Memory B cell (primary cell): ENCODE measurements at regions not wholly inside any gene's neighbourhood (a gene's known extent, or its start where the extent isn't known, plus 50 kb on each side); places are given as distances from the start of the nearest gene placed in this dataset.
A peak's percentile ranks its signal among the peaks of the same experiment; 100 is the strongest.

Experiments used
- ATAC-seq: fragments of 150-1000 bp; cut with Tn5 transposase; 2 replicates; pipeline ENCODE4 v1.10.0; 2021; ENCODE audit warnings: low read depth, mild to moderate bottlenecking, moderate library complexity
- DNase-seq, 2 donors: peaks; one replicate each; pipeline ENCODE4 v3.0.0; 2022; ENCODE audit warnings: low spot score in 2 of 2
- H3K27ac Mint-ChIP-seq: one replicate; pipeline ENCODE4 v1.8.0; 2022; ENCODE audit warnings: mild to moderate bottlenecking, moderate library complexity, mixed read lengths
- H3K27me3 Mint-ChIP-seq: one replicate; pipeline ENCODE4 v1.8.0; 2022; ENCODE audit warnings: mixed read lengths
- H3K36me3 Mint-ChIP-seq: one replicate; pipeline ENCODE4 v1.8.0; 2022; ENCODE audit warnings: mild to moderate bottlenecking, mixed read lengths
- H3K4me1 Mint-ChIP-seq: one replicate; pipeline ENCODE4 v1.8.0; 2022; ENCODE audit warnings: mixed read lengths
- H3K4me3 Mint-ChIP-seq: one replicate; pipeline ENCODE4 v1.8.0; 2022; ENCODE audit warnings: mild to moderate bottlenecking, moderate library complexity, mixed read lengths
- H3K9me3 Mint-ChIP-seq: one replicate; pipeline ENCODE4 v1.8.0; 2022; ENCODE audit warnings: mixed read lengths

GRCh38 chr22:19622061-19622441 is 92.3 kb upstream of the SEPTIN5 start:
- Mint-ChIP-seq H3K4me1 (peaks cover 32% of the 10 kb centered on the region), H3K27ac (peak overlapping the region; percentile 62), H3K36me3 (no peaks in the 10 kb centered on the region), H3K27me3 (peaks cover 7% of the 10 kb centered on the region), H3K9me3 (no peaks in the 10 kb centered on the region), H3K4me3 (peak overlapping the region; percentile 71)
- DNase-seq (peak; percentile 51 to 58), ATAC-seq (peak; percentile 79)

GRCh38 chr22:19625331-19626041 is 88.8 kb upstream of the SEPTIN5 start:
- Mint-ChIP-seq H3K27me3 (peaks cover 15% of the 10 kb centered on the region), H3K27ac (no peak overlapping the region), H3K36me3 (no peaks in the 10 kb centered on the region), H3K4me3 (no peak overlapping the region), H3K9me3 (no peaks in the 10 kb centered on the region), H3K4me1 (peaks cover 21% of the 10 kb centered on the region)
- ATAC-seq (no peak), DNase-seq (no peak)

- no peaks in the 10 kb centered on the region for H3K9me3 Mint-ChIP-seq
- H3K27me3 Mint-ChIP-seq = peaks cover 14% of the 10 kb centered on the region
- H3K27ac Mint-ChIP-seq = no peak overlapping the region
- H3K36me3 Mint-ChIP-seq = no peaks in the 10 kb centered on the region
- DNase-seq = no peak
- ATAC-seq = no peak
- no peak overlapping the region for H3K4me3 Mint-ChIP-seq
- peaks cover 20% of the 10 kb centered on the region for H3K4me1 Mint-ChIP-seq
Observed at GRCh38 chr22:19626042-19626587, 88.2 kb upstream of the SEPTIN5 start.

- peaks cover 14% of the 10 kb centered on the region for H3K27me3 Mint-ChIP-seq
- no peak for DNase-seq
- H3K36me3 Mint-ChIP-seq = no peaks in the 10 kb centered on the region
- H3K27ac Mint-ChIP-seq = no peak overlapping the region
- no peaks in the 10 kb centered on the region for H3K9me3 Mint-ChIP-seq
- H3K4me3 Mint-ChIP-seq = no peak overlapping the region
- H3K4me1 Mint-ChIP-seq = peaks cover 14% of the 10 kb centered on the region
- no peak for ATAC-seq
Observed at GRCh38 chr22:19626666-19627065, 87.6 kb upstream of the SEPTIN5 start.

GRCh38 chr22:19628038-19628776 is 86.1 kb upstream of the SEPTIN5 start:
- ATAC-seq (no peak), DNase-seq (no peak)
- Mint-ChIP-seq H3K27me3 (peaks cover 16% of the 10 kb centered on the region), H3K36me3 (no peaks in the 10 kb centered on the region), H3K9me3 (no peaks in the 10 kb centered on the region), H3K4me3 (no peak overlapping the region), H3K4me1 (peaks cover 3% of the 10 kb centered on the region), H3K27ac (no peak overlapping the region)

- Mint-ChIP-seq H3K27me3 (peaks cover 16% of the 10 kb centered on the region), H3K27ac (no peak overlapping the region), H3K36me3 (no peaks in the 10 kb centered on the region), H3K9me3 (no peaks in the 10 kb centered on the region), H3K4me1 (peaks cover 3% of the 10 kb centered on the region), H3K4me3 (no peak overlapping the region)
- ATAC-seq = no peak
- DNase-seq = no peak
Observed at GRCh38 chr22:19629331-19629719, 85.0 kb upstream of the SEPTIN5 start.

- Mint-ChIP-seq H3K9me3 (no peaks in the 10 kb centered on the region), H3K4me3 (no peak overlapping the region), H3K36me3 (no peaks in the 10 kb centered on the region), H3K4me1 (peaks cover 3% of the 10 kb centered on the region), H3K27ac (no peak overlapping the region), H3K27me3 (peaks cover 16% of the 10 kb centered on the region)
- ATAC-seq (peak; percentile 98), DNase-seq (peak; percentile 87 to 89)
Observed at GRCh38 chr22:19629720-19630419, 84.4 kb upstream of the SEPTIN5 start.

GRCh38 chr22:19630614-19631013 is 83.7 kb upstream of the SEPTIN5 start:
- DNase-seq (no peak), ATAC-seq (no peak)
- Mint-ChIP-seq H3K4me3 (no peak overlapping the region), H3K27me3 (peaks cover 16% of the 10 kb centered on the region), H3K27ac (no peak overlapping the region), H3K4me1 (peaks cover 3% of the 10 kb centered on the region), H3K9me3 (no peaks in the 10 kb centered on the region), H3K36me3 (no peaks in the 10 kb centered on the region)

GRCh38 chr22:19631899-19632667 is 82.2 kb upstream of the SEPTIN5 start:
- DNase-seq = no peak
- ATAC-seq = peak; percentile 34
- Mint-ChIP-seq H3K27me3 (peaks cover 12% of the 10 kb centered on the region), H3K36me3 (no peaks in the 10 kb centered on the region), H3K27ac (no peak overlapping the region), H3K4me1 (peaks cover 3% of the 10 kb centered on the region), H3K4me3 (no peak overlapping the region), H3K9me3 (no peaks in the 10 kb centered on the region)

- no peak overlapping the region for H3K27ac Mint-ChIP-seq
- H3K27me3 Mint-ChIP-seq = peaks cover 12% of the 10 kb centered on the region
- no peaks in the 10 kb centered on the region for H3K36me3 Mint-ChIP-seq
- no peaks in the 10 kb centered on the region for H3K9me3 Mint-ChIP-seq
- DNase-seq = no peak
- no peak for ATAC-seq
- H3K4me1 Mint-ChIP-seq = peaks cover 3% of the 10 kb centered on the region
- no peak overlapping the region for H3K4me3 Mint-ChIP-seq
Observed at GRCh38 chr22:19632668-19633148, 81.6 kb upstream of the SEPTIN5 start.

GRCh38 chr22:19634226-19634975 is 79.9 kb upstream of the SEPTIN5 start:
- Mint-ChIP-seq H3K36me3 (no peaks in the 10 kb centered on the region), H3K27me3 (peaks cover 6% of the 10 kb centered on the region), H3K9me3 (no peaks in the 10 kb centered on the region), H3K27ac (no peak overlapping the region), H3K4me3 (no peak overlapping the region), H3K4me1 (peaks cover 3% of the 10 kb centered on the region)
- ATAC-seq (no peak), DNase-seq (no peak)

- DNase-seq (no peak), ATAC-seq (no peak)
- no peak overlapping the region for H3K27ac Mint-ChIP-seq
- H3K36me3 Mint-ChIP-seq = no peaks in the 10 kb centered on the region
- H3K9me3 Mint-ChIP-seq = no peaks in the 10 kb centered on the region
- H3K4me3 Mint-ChIP-seq = no peak overlapping the region
- peaks cover 12% of the 10 kb centered on the region for H3K27me3 Mint-ChIP-seq
- no peaks in the 10 kb centered on the region for H3K4me1 Mint-ChIP-seq
Observed at GRCh38 chr22:19635644-19636043, 78.7 kb upstream of the SEPTIN5 start.
